HG02588 (cell line): ENCODE measurements at regions not wholly inside any gene's neighbourhood (a gene's known extent, or its start where the extent isn't known, plus 50 kb on each side); places are given as distances from the start of the nearest gene placed in this dataset.

Source experiments
- ATAC-seq: cut with Tn5 transposase; IDR thresholded peaks from one replicate; pipeline ENCODE4 v1.9.1; 2021; ENCODE audit warnings: mild to moderate bottlenecking, moderate library complexity; ENCODE audit not compliant: unreplicated experiment

DNA sequence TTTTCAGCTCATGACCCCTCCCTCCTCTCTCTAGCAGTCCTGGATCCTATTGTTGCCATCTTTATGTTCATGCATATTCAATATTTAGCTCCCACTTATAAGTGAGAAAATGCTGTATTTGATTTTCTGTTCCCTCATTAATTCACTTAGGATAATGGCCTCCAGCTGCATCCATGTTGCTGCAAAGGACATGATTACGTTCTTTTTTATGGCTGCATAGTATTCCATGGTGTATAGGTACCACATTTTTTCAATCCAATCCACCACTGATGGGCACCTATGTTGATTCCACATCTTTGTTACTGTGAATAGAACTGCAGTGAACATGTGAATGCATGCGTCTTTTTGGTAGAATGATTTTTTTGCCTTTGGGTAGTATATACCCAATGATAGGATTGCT lies 188.4 kb downstream of the FOXL1 start:
- no peak for ATAC-seq

DNA sequence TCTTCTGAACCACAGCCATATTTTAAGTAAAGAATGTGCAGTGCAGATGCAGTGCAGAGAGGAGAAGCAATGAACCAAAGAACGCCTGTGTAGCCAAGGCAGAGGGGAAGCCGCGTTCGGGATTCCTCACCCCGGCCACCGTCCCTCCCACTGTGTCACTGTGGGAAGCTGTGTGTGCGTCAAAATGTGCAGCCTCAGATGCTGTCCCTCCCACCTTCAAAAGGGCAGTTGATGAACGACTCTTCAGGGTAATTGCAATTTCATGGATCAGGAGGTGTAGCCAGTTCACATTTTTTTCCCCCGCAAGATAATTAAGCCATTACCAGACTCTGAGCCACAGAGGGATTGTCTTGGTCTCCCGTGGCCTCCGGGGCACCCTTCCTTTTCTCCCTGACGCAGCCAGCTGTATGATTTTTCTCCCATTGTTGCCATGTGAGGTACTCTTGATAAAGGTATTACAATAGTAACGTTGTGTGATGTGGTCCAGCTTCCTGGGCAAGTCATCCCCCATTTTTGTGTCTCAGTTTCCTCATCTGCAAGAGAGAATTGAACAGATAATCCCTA lies 190.0 kb downstream of the FOXL1 start:
- ATAC-seq, result no peak

DNA sequence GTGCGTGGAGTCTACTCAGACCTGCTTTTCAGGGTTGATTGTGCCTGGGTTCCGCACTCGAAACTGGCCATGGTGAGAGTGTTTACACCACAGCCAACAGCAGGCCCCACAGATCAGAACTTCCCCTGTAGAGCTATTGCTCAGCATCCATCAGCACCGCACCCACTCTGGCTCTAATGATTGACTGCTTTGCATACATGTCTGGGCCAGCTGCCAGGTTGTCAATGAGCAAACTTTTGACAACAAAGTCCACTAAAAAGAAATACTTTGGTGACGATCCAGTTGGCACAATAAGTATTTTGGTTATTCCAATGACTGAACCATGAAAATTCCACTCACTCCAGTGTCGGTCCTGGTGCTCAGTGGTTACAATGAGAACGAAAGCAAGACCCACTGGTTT lies 190.7 kb downstream of the FOXL1 start:
- ATAC-seq, result peak; percentile 68

GRCh38 chr16:86771506-86772460 lies 193.4 kb downstream of the FOXL1 start:
- ATAC-seq, result no peak

- no peak for ATAC-seq
Measured at GRCh38 chr16:86772671-86773353, 194.5 kb downstream of the FOXL1 start.

DNA sequence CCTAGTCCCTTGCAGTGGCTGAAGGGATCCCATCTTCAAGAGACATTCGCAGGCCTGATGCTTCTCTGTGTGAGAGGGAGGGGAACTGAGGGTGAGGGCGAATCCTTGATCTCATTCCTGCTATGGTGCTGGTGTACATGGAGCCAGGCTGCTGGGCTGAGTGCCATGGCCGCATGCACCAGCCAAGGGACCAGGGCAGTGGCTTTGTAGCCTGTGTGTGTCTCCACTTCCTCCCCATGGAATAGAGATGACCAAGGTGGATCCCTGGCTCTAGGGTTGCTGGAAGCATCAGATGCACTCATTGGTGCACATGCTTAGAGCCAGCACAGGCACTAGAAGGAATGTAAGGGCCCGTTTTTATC lies 195.0 kb downstream of the FOXL1 start:
- ATAC-seq, result no peak

DNA sequence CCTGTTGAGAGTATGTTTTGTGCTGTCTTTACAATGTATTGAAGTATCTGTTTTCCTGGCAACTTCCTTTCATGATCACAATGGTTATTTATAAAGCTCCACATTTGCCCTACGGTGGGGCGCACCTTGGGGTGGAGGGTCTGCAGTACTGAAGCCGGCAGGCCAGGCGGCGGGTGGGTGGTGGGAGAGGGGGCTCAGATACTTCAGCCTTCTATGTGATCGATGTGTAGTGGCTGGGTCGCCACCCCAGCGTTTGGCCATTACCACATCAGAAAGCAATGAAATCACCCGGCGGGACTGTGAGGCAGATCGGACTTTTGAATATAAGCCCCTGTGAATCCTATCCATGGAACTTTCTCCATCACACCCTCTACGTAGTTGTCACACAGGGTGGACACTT lies 196.6 kb downstream of the FOXL1 start:
- ATAC-seq, result no peak

DNA sequence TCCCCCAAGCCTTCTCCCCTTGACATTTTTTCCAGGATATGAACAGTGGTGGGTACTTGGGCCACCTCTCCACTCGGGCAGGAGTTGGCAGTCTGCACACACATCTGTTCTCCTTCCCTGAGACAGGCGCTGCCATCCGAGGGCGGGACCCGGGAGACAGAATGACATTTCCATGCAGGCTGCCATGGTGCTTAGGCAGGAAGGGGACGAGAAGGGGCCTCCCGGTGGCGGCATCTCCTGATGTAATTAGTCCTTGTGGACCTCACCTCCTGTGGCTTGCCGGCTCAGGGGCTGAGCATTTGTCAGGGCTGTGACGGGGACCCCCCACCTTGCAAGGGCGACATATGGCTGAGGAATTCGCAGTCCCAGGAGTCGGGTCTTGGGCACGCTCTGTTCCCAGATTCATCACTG lies 197.2 kb downstream of the FOXL1 start:
- ATAC-seq, result no peak

DNA sequence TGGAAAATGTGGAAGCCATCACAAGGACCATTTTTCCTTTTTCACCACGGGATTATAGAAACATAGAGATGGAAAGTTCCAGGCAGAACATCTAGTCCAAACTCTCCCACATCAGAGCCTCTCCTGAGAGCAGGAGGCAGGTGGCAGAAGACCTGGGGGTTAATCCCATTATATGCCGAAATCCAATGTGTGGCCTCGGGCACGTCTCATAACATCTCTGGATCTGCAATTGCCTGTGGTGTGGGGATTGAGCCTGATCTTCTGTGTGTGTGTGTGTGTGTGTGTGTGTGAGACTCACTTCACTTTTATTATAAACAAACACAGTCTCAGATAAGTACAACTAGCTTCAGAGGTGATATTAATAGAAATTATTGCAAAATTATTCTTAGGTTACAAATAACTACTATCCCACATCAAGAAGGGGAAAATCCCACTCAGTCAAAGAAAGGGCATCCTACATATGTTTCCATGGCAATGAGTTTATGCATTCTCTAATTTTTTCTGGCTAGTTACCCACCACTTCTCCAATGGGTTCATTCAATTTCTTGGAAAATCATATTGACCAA lies 199.1 kb downstream of the FOXL1 start:
- no peak for ATAC-seq

DNA sequence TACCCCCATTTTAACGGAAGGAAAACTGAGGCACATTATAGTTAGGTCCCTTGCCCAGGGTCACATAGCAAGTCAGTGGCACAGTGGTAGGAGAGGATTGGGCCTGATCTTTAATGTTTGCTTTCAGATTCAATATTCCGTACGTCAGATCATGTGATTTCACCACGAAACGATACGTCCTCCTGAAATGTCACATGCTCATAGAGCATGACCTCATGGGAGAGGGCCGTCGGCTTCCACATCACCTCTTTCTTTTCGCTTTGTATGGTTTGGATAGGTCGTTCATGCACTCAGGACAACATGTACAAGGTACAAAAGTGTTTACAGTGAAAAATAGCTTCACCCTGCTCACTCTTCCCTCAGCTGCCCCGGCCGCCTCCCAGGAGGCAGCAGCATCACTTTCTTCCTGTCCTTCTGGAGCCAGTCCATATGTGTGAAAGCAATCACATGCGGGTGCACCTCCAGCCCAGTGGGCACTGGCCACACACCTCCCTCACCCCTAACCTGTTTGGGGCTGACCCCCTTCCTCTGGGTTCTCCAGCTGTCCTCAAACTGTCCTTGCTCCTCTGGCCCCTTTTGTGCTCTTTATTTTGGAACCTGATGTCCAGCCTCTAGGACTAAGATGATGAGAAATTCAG lies 199.9 kb downstream of the FOXL1 start:
- ATAC-seq, result no peak

GRCh38 chr16:86778978-86779377 lies 200.6 kb downstream of the FOXL1 start:
- ATAC-seq, result no peak

DNA sequence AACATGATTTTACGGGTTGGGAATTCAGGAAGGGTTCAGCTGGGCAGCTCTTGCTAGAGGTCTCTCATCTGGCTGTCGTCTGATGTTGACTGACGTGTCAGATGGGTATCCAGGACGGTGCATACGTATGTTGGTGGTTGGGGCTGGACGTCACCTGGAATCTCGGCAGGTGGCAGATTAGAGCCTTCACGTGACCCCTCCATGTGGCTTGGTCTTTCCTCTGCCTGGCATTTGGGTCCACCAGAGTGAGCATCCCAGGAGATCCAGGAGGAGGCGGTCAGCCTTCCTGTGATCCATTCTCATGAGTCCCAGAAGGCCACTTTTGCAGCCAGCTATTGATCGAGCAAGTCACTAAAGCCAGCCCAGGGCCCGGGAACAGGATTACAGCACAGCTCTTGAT lies 202.7 kb downstream of the FOXL1 start:
- ATAC-seq, result no peak

GRCh38 chr16:86783636-86784626 lies 205.6 kb downstream of the FOXL1 start:
- ATAC-seq, result no peak

DNA sequence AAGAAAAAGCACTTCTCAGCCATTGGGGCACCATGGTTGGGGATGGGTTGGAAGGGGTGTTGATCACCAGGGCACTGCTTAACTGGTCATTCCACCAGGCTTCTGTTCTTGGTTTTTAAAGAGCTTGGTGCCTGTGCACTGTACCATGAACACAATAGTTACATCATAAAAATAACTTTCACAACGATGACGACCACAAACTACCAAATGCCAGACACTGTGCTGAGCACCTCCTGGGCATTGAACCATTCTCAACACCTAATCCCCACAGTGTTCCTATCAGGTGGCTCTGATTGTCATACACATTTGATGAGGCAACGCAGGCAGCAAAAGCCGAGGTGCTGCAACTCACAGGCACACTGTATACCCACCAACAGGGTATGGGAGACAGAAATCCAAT lies 208.0 kb downstream of the FOXL1 start:
- no peak for ATAC-seq

- ATAC-seq, result no peak
Measured at GRCh38 chr16:86786994-86787393, 208.6 kb downstream of the FOXL1 start.

GRCh38 chr16:86787538-86787937 lies 209.2 kb downstream of the FOXL1 start:
- ATAC-seq, result no peak

- ATAC-seq, result no peak
Measured at GRCh38 chr16:86789621-86790051, 211.3 kb downstream of the FOXL1 start.

- no peak for ATAC-seq
Measured at GRCh38 chr16:86791287-86792035, 213.1 kb downstream of the FOXL1 start.

DNA sequence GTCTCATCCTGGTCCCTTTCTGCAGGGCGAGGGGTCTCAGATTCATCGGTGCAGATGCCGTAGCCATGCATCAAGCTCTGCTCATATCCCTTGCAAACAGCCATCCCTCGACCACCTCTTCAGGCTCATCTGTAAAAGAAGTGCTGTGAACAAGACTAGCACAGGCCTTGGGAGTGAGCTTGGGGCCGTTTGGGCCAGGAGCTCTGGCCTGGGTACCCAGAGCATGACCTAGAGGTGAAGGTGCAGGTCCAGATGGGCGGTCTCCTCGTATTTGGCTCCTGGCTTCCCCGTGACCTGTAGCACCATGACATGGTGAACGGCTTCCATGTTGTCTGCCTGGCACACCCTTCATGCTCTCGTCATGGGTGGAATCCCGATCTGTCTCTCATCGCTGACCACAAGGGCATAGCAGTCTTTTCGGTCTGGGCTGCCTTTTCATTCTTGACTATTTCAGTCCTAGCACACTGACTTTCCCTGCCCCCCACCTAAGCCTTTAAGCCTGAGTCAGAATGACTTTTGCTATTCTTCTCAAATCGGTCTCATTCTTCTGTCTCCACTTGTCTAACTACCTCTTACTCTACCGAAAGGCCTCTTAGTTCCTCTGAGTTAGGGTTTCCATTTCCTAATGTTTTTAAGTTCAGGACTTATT lies 216.0 kb downstream of the FOXL1 start:
- ATAC-seq, result no peak
